Stimulated activated CD4-positive, alpha-beta T cell treated with anti-CD3 and anti-CD28 coated beads, Interleukin-2, amount 100 ng/mL, for 24 hours (primary cell): ENCODE measurements at regions not wholly inside any gene's neighbourhood (a gene's known extent, or its start where the extent isn't known, plus 50 kb on each side); places are given as distances from the start of the nearest gene placed in this dataset.

ENCODE experiments used
- DNase-seq, 2 donors: peaks; one replicate each; pipeline ENCODE4 v3.0.0-alpha.2; 2020

- no peak for DNase-seq
Measured at GRCh38 chr4:157655096-157655809, 434.7 kb downstream of the GRIA2 start.

GRCh38 chr4:157643257-157643656, 422.7 kb downstream of the GRIA2 start:
- DNase-seq, result no peak

- DNase-seq, result no peak
Measured at GRCh38 chr4:157634057-157634456, 413.5 kb downstream of the GRIA2 start.

GRCh38 chr4:157616741-157617472, 396.4 kb downstream of the GRIA2 start:
- no peak for DNase-seq

- no peak for DNase-seq
Measured at GRCh38 chr4:157607996-157608395, 387.5 kb downstream of the GRIA2 start.

GRCh38 chr4:157600583-157600982, 380.1 kb downstream of the GRIA2 start:
- DNase-seq, result no peak

- DNase-seq, result no peak
Measured at GRCh38 chr4:157591245-157591644, 370.7 kb downstream of the GRIA2 start.

- no peak for DNase-seq
Measured at GRCh38 chr4:157590679-157591078, 370.2 kb downstream of the GRIA2 start.

- DNase-seq, result no peak
Measured at GRCh38 chr4:157587681-157588423, 367.3 kb downstream of the GRIA2 start.

- DNase-seq, result no peak
Measured at GRCh38 chr4:157582141-157582540, 361.6 kb downstream of the GRIA2 start.

- no peak for DNase-seq
Measured at GRCh38 chr4:157576671-157577217, 356.2 kb downstream of the GRIA2 start.

GRCh38 chr4:157575339-157575738, 354.8 kb downstream of the GRIA2 start:
- no peak for DNase-seq

GRCh38 chr4:157574606-157575005, 354.1 kb downstream of the GRIA2 start:
- no peak for DNase-seq

- DNase-seq, result no peak
Measured at GRCh38 chr4:157572951-157573350, 352.4 kb downstream of the GRIA2 start.

- DNase-seq, result no peak
Measured at GRCh38 chr4:157572284-157572683, 351.8 kb downstream of the GRIA2 start.

- DNase-seq, result no peak
Measured at GRCh38 chr4:157564771-157565170, 344.2 kb downstream of the GRIA2 start.

- no peak for DNase-seq
Measured at GRCh38 chr4:157564218-157564617, 343.7 kb downstream of the GRIA2 start.

- DNase-seq, result no peak
Measured at GRCh38 chr4:157558016-157558415, 337.5 kb downstream of the GRIA2 start.

- no peak for DNase-seq
Measured at GRCh38 chr4:157550028-157550427, 329.5 kb downstream of the GRIA2 start.

GRCh38 chr4:157527954-157528353, 307.4 kb downstream of the GRIA2 start:
- DNase-seq, result no peak

- DNase-seq, result no peak
Measured at GRCh38 chr4:157521906-157522305, 301.4 kb downstream of the GRIA2 start.

GRCh38 chr4:157514711-157515110, 294.2 kb downstream of the GRIA2 start:
- DNase-seq, result no peak

- no peak for DNase-seq
Measured at GRCh38 chr4:157509341-157509740, 288.8 kb downstream of the GRIA2 start.

- no peak for DNase-seq
Measured at GRCh38 chr4:157502656-157503055, 282.1 kb downstream of the GRIA2 start.
